WTC11 (cell line): ENCODE measurements at regions not wholly inside any gene's neighbourhood (a gene's known extent, or its start where the extent isn't known, plus 50 kb on each side); places are given as distances from the start of the nearest gene placed in this dataset.

Source experiments
- ATF3 ChIP-seq: sonication (generic); formaldehyde crosslinking; conservative IDR thresholded peaks from 2 replicates; pipeline ENCODE4 v1.8.1; 2022; ENCODE audit warnings: mild to moderate bottlenecking, missing genetic modification reagents
- CREB1 ChIP-seq: sonication (generic); formaldehyde crosslinking; IDR thresholded peaks from 2 replicates; pipeline ENCODE4 v1.8.0; 2023; ENCODE audit warnings: mild to moderate bottlenecking, missing genetic modification reagents
- CREM ChIP-seq: sonication (generic); formaldehyde crosslinking; IDR thresholded peaks from 2 replicates; pipeline ENCODE4 v1.8.1; 2022; ENCODE audit warnings: mild to moderate bottlenecking, missing genetic modification reagents, moderate library complexity
- CTCF ChIP-seq: fragments of 200-600 bp; IDR thresholded peaks from 2 replicates; pipeline ENCODE4 v1.8.0; 2022; ENCODE audit warnings: antibody characterized with exemption
- MYBL2 ChIP-seq: sonication (generic); formaldehyde crosslinking; IDR thresholded peaks from 2 replicates; pipeline ENCODE4 v1.8.1; 2023; ENCODE audit warnings: mild to moderate bottlenecking, moderate library complexity, missing genetic modification reagents
- PRDM15 ChIP-seq: sonication (generic); formaldehyde crosslinking; IDR thresholded peaks from 2 replicates; pipeline ENCODE4 v1.8.0; 2022; ENCODE audit warnings: missing genetic modification reagents
- SP1 ChIP-seq: sonication (generic); formaldehyde crosslinking; conservative IDR thresholded peaks from 2 replicates; pipeline ENCODE4 v1.8.1; 2022; ENCODE audit warnings: missing genetic modification reagents
- USF2 ChIP-seq: sonication (generic); formaldehyde crosslinking; IDR thresholded peaks from 2 replicates; pipeline ENCODE4 v1.8.1; 2023; ENCODE audit warnings: mild to moderate bottlenecking, missing genetic modification reagents, moderate library complexity
- ZBTB43 ChIP-seq: sonication (generic); formaldehyde crosslinking; IDR thresholded peaks from 2 replicates; pipeline ENCODE4 v1.8.1; 2023; ENCODE audit warnings: mild to moderate bottlenecking, missing genetic modification reagents
- ZNF121 ChIP-seq: sonication (generic); formaldehyde crosslinking; IDR thresholded peaks from 2 replicates; pipeline ENCODE4 v1.8.0; 2023; ENCODE audit warnings: missing genetic modification reagents
- ZNF281 ChIP-seq: sonication (generic); formaldehyde crosslinking; IDR thresholded peaks from 2 replicates; pipeline ENCODE4 v1.8.0; 2023; ENCODE audit warnings: mild to moderate bottlenecking, missing genetic modification reagents

- TF ChIP-seq CTCF (no peak), SP1 (CRISPR knock-in tag) (no peak), USF2 (CRISPR knock-in tag) (no peak), CREM (CRISPR knock-in tag) (no peak), PRDM15 (no peak), MYBL2 (no peak), ZNF121 (CRISPR knock-in tag) (no peak), CREB1 (CRISPR knock-in tag) (no peak), ZBTB43 (CRISPR knock-in tag) (no peak), ZNF281 (CRISPR knock-in tag) (no peak), ATF3 (CRISPR knock-in tag) (no peak)
Measured at GRCh38 chr4:132417220-132417619, 731.9 kb upstream of the PCDH10 start.
